Stimulated activated naive CD8-positive, alpha-beta T cell treated with anti-CD3 and anti-CD28 coated beads, Interleukin-15, Interleukin-2, amounts not matched to agents 100 ng/mL and 50 ng/mL, for 24 hours (primary cell): ENCODE measurements at regions not wholly inside any gene's neighbourhood (a gene's known extent, or its start where the extent isn't known, plus 50 kb on each side); places are given as distances from the start of the nearest gene placed in this dataset.

ENCODE experiments used
- H3K27ac Mint-ChIP-seq: one replicate; pipeline ENCODE4 v1.8.0; 2021; ENCODE audit warnings: mild to moderate bottlenecking, mixed read lengths
- H3K27me3 Mint-ChIP-seq: one replicate; pipeline ENCODE4 v1.8.0; 2021; ENCODE audit warnings: mixed read lengths
- H3K36me3 Mint-ChIP-seq: one replicate; pipeline ENCODE4 v1.8.0; 2021; ENCODE audit warnings: low read depth, mixed read lengths
- H3K4me1 Mint-ChIP-seq: one replicate; pipeline ENCODE4 v1.8.0; 2021; ENCODE audit warnings: low read depth, mixed read lengths
- H3K4me3 Mint-ChIP-seq: one replicate; pipeline ENCODE4 v1.8.0; 2021; ENCODE audit warnings: mild to moderate bottlenecking, mixed read lengths
- H3K9me3 Mint-ChIP-seq: one replicate; pipeline ENCODE4 v1.8.0; 2021; ENCODE audit warnings: mixed read lengths

GRCh38 chr15:79230766-79231165 is 51.8 kb upstream of the ANKRD34C start:
- no peaks in the 10 kb centered on the region for H3K36me3 Mint-ChIP-seq
- no peaks in the 10 kb centered on the region for H3K4me1 Mint-ChIP-seq
- peaks cover 22% of the 10 kb centered on the region for H3K9me3 Mint-ChIP-seq
- H3K4me3 Mint-ChIP-seq, result no peak overlapping the region
- H3K27me3 Mint-ChIP-seq, result peaks cover 36% of the 10 kb centered on the region
- H3K27ac Mint-ChIP-seq, result no peak overlapping the region

- no peak overlapping the region for H3K4me3 Mint-ChIP-seq
- H3K27ac Mint-ChIP-seq, result no peak overlapping the region
- H3K4me1 Mint-ChIP-seq, result no peaks in the 10 kb centered on the region
- H3K27me3 Mint-ChIP-seq, result peaks cover 35% of the 10 kb centered on the region
- H3K36me3 Mint-ChIP-seq, result no peaks in the 10 kb centered on the region
- H3K9me3 Mint-ChIP-seq, result no peaks in the 10 kb centered on the region
Measured at GRCh38 chr15:79222808-79223207, 59.7 kb upstream of the ANKRD34C start.

GRCh38 chr15:79221696-79222095 is 60.8 kb upstream of the ANKRD34C start:
- Mint-ChIP-seq H3K4me1 (no peaks in the 10 kb centered on the region), H3K9me3 (peaks cover 7% of the 10 kb centered on the region), H3K27me3 (peaks cover 36% of the 10 kb centered on the region), H3K36me3 (no peaks in the 10 kb centered on the region), H3K4me3 (no peak overlapping the region), H3K27ac (no peak overlapping the region)

GRCh38 chr15:79219393-79220056 is 63.0 kb upstream of the ANKRD34C start:
- Mint-ChIP-seq H3K4me3 (no peak overlapping the region), H3K4me1 (no peaks in the 10 kb centered on the region), H3K36me3 (no peaks in the 10 kb centered on the region), H3K27me3 (peaks cover 46% of the 10 kb centered on the region), H3K9me3 (peaks cover 12% of the 10 kb centered on the region), H3K27ac (no peak overlapping the region)

- Mint-ChIP-seq H3K4me3 (no peak overlapping the region), H3K9me3 (peaks cover 12% of the 10 kb centered on the region), H3K27ac (no peak overlapping the region), H3K36me3 (no peaks in the 10 kb centered on the region), H3K27me3 (peaks cover 43% of the 10 kb centered on the region), H3K4me1 (no peaks in the 10 kb centered on the region)
Measured at GRCh38 chr15:79218588-79219200, 63.8 kb upstream of the ANKRD34C start.

- H3K4me1 Mint-ChIP-seq, result no peaks in the 10 kb centered on the region
- H3K27me3 Mint-ChIP-seq, result peaks cover 62% of the 10 kb centered on the region
- H3K4me3 Mint-ChIP-seq, result no peak overlapping the region
- no peak overlapping the region for H3K27ac Mint-ChIP-seq
- peaks cover 12% of the 10 kb centered on the region for H3K9me3 Mint-ChIP-seq
- no peaks in the 10 kb centered on the region for H3K36me3 Mint-ChIP-seq
Measured at GRCh38 chr15:79213650-79214049, 68.9 kb upstream of the ANKRD34C start.

GRCh38 chr15:79212589-79213157 is 69.8 kb upstream of the ANKRD34C start:
- peaks cover 63% of the 10 kb centered on the region for H3K27me3 Mint-ChIP-seq
- no peak overlapping the region for H3K27ac Mint-ChIP-seq
- peaks cover 12% of the 10 kb centered on the region for H3K9me3 Mint-ChIP-seq
- no peak overlapping the region for H3K4me3 Mint-ChIP-seq
- H3K4me1 Mint-ChIP-seq, result no peaks in the 10 kb centered on the region
- H3K36me3 Mint-ChIP-seq, result no peaks in the 10 kb centered on the region

- H3K36me3 Mint-ChIP-seq, result no peaks in the 10 kb centered on the region
- H3K4me1 Mint-ChIP-seq, result no peaks in the 10 kb centered on the region
- H3K27ac Mint-ChIP-seq, result no peak overlapping the region
- no peak overlapping the region for H3K4me3 Mint-ChIP-seq
- peaks cover 57% of the 10 kb centered on the region for H3K27me3 Mint-ChIP-seq
- peaks cover 3% of the 10 kb centered on the region for H3K9me3 Mint-ChIP-seq
Measured at GRCh38 chr15:79211481-79211880, 71.0 kb upstream of the ANKRD34C start.

- H3K27me3 Mint-ChIP-seq, result peaks cover 53% of the 10 kb centered on the region
- H3K27ac Mint-ChIP-seq, result no peak overlapping the region
- H3K9me3 Mint-ChIP-seq, result no peaks in the 10 kb centered on the region
- no peaks in the 10 kb centered on the region for H3K4me1 Mint-ChIP-seq
- H3K4me3 Mint-ChIP-seq, result no peak overlapping the region
- no peaks in the 10 kb centered on the region for H3K36me3 Mint-ChIP-seq
Measured at GRCh38 chr15:79209690-79210089, 72.8 kb upstream of the ANKRD34C start.

GRCh38 chr15:79209116-79209515 is 73.4 kb upstream of the ANKRD34C start:
- H3K4me3 Mint-ChIP-seq, result no peak overlapping the region
- H3K36me3 Mint-ChIP-seq, result no peaks in the 10 kb centered on the region
- peaks cover 50% of the 10 kb centered on the region for H3K27me3 Mint-ChIP-seq
- no peak overlapping the region for H3K27ac Mint-ChIP-seq
- no peaks in the 10 kb centered on the region for H3K9me3 Mint-ChIP-seq
- H3K4me1 Mint-ChIP-seq, result no peaks in the 10 kb centered on the region

GRCh38 chr15:79208179-79208578 is 74.3 kb upstream of the ANKRD34C start:
- no peaks in the 10 kb centered on the region for H3K4me1 Mint-ChIP-seq
- no peak overlapping the region for H3K27ac Mint-ChIP-seq
- H3K9me3 Mint-ChIP-seq, result no peaks in the 10 kb centered on the region
- H3K36me3 Mint-ChIP-seq, result no peaks in the 10 kb centered on the region
- no peak overlapping the region for H3K4me3 Mint-ChIP-seq
- H3K27me3 Mint-ChIP-seq, result peaks cover 49% of the 10 kb centered on the region

GRCh38 chr15:79206940-79207339 is 75.6 kb upstream of the ANKRD34C start:
- Mint-ChIP-seq H3K27ac (no peak overlapping the region), H3K36me3 (no peaks in the 10 kb centered on the region), H3K4me3 (no peak overlapping the region), H3K9me3 (no peaks in the 10 kb centered on the region), H3K4me1 (no peaks in the 10 kb centered on the region), H3K27me3 (peaks cover 42% of the 10 kb centered on the region)

- H3K27ac Mint-ChIP-seq, result no peak overlapping the region
- H3K36me3 Mint-ChIP-seq, result no peaks in the 10 kb centered on the region
- peaks cover 40% of the 10 kb centered on the region for H3K27me3 Mint-ChIP-seq
- no peaks in the 10 kb centered on the region for H3K4me1 Mint-ChIP-seq
- H3K4me3 Mint-ChIP-seq, result no peak overlapping the region
- no peaks in the 10 kb centered on the region for H3K9me3 Mint-ChIP-seq
Measured at GRCh38 chr15:79204886-79205675, 77.4 kb upstream of the ANKRD34C start.

GRCh38 chr15:79198461-79198860 is 84.1 kb upstream of the ANKRD34C start:
- H3K9me3 Mint-ChIP-seq, result no peaks in the 10 kb centered on the region

GRCh38 chr15:79197285-79197684 is 85.2 kb upstream of the ANKRD34C start:
- no peaks in the 10 kb centered on the region for H3K9me3 Mint-ChIP-seq
- peaks cover 38% of the 10 kb centered on the region for H3K27me3 Mint-ChIP-seq
- no peak overlapping the region for H3K4me3 Mint-ChIP-seq
- H3K4me1 Mint-ChIP-seq, result no peaks in the 10 kb centered on the region
- H3K36me3 Mint-ChIP-seq, result no peaks in the 10 kb centered on the region
- no peak overlapping the region for H3K27ac Mint-ChIP-seq

More at GRCh38 chr15:79198461-79198860, 84.1 kb upstream of the ANKRD34C start:
- Mint-ChIP-seq H3K4me3 (no peak overlapping the region), H3K27me3 (peaks cover 38% of the 10 kb centered on the region), H3K36me3 (no peaks in the 10 kb centered on the region), H3K4me1 (no peaks in the 10 kb centered on the region), H3K27ac (no peak overlapping the region)
